IMR-90 (cell line): ENCODE measurements at regions not wholly inside any gene's neighbourhood (a gene's known extent, or its start where the extent isn't known, plus 50 kb on each side); places are given as distances from the start of the nearest gene placed in this dataset.

Experiments
- CHD1 ChIP-seq: IDR thresholded peaks from 2 replicates; pipeline ENCODE4 v1.6.1; 2012; ENCODE audit warnings: low read depth, low read length, improper control_type of control experiment
- FOS ChIP-seq: fragments of 150-350 bp; IDR thresholded peaks from 2 replicates; pipeline ENCODE4 v1.6.1; 2016; ENCODE audit warnings: low read depth, low read length
- MAZ ChIP-seq: IDR thresholded peaks from 2 replicates; pipeline ENCODE4 v1.6.1; 2012; ENCODE audit warnings: low read depth, mild to moderate bottlenecking, low read length, improper control_type of control experiment, moderate library complexity, borderline replicate concordance
- MXI1 ChIP-seq: IDR thresholded peaks from 2 replicates; pipeline ENCODE4 v1.6.1; 2012; ENCODE audit warnings: low read depth, mild to moderate bottlenecking, low read length, moderate library complexity, borderline replicate concordance
- POLR2A ChIP-seq: IDR thresholded peaks from 2 replicates; pipeline ENCODE4 v1.6.1; 2012; ENCODE audit warnings: mild to moderate bottlenecking, low read depth, low read length
- RCOR1 ChIP-seq: IDR thresholded peaks from 2 replicates; pipeline ENCODE4 v1.6.1; 2012; ENCODE audit warnings: mild to moderate bottlenecking, low read length, improper control_type of control experiment; ENCODE audit not compliant: insufficient replicate concordance
- RFX5 ChIP-seq: IDR thresholded peaks from 2 replicates; pipeline ENCODE4 v1.8.0; 2012; ENCODE audit warnings: low read depth, mild to moderate bottlenecking, low read length, moderate library complexity
- SMC3 ChIP-seq: fragments of 150-350 bp; IDR thresholded peaks from 2 replicates; pipeline ENCODE4 v1.6.1; 2016; ENCODE audit warnings: low read depth, mild to moderate bottlenecking, antibody characterized with exemption, low read length, moderate library complexity
- TF ChIP-seq, protein P1 (sequence below): conservative IDR thresholded peaks from 2 replicates; pipeline ENCODE4 v1.5.1; 2012; ENCODE audit warnings: mild to moderate bottlenecking, low read depth, low read length, improper control_type of control experiment
- TF ChIP-seq, protein P2 (sequence below): fragments of 150-350 bp; IDR thresholded peaks from 2 replicates; pipeline ENCODE4 v1.6.1; 2017; ENCODE audit warnings: mild to moderate bottlenecking, antibody characterized with exemption, low read length, low read depth
- TF ChIP-seq, protein P3 (sequence below): fragments of 150-350 bp; IDR thresholded peaks from 2 replicates; pipeline ENCODE4 v1.6.1; 2016; ENCODE audit warnings: low read depth, mild to moderate bottlenecking, low read length, moderate library complexity, borderline replicate concordance

DNA sequence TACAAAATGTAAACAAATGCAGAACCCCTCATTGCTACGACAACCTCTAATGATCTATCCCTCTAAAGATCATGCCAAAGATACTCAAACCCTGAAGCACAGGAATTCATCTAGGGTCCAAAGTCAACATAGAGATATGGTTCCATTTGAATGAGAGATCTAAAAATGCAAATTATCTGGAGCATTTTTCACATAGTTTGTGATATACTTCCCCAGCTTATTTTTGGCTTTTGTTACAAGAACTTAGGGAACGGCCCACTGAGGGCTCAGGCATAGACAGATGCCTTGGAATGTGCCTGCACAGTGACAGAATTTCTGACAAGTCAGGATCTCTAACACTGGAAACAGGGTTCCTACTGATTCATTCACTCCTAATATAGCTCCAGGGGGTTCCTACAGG is 258.9 kb upstream of the THBS1 start:
- TF ChIP-seq POLR2A: no peak
- TF ChIP-seq, protein P1, sequence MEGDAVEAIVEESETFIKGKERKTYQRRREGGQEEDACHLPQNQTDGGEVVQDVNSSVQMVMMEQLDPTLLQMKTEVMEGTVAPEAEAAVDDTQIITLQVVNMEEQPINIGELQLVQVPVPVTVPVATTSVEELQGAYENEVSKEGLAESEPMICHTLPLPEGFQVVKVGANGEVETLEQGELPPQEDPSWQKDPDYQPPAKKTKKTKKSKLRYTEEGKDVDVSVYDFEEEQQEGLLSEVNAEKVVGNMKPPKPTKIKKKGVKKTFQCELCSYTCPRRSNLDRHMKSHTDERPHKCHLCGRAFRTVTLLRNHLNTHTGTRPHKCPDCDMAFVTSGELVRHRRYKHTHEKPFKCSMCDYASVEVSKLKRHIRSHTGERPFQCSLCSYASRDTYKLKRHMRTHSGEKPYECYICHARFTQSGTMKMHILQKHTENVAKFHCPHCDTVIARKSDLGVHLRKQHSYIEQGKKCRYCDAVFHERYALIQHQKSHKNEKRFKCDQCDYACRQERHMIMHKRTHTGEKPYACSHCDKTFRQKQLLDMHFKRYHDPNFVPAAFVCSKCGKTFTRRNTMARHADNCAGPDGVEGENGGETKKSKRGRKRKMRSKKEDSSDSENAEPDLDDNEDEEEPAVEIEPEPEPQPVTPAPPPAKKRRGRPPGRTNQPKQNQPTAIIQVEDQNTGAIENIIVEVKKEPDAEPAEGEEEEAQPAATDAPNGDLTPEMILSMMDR: no peak
- no peak for TF ChIP-seq MXI1
- no peak for TF ChIP-seq RFX5
- TF ChIP-seq SMC3: no peak
- TF ChIP-seq, protein P2, sequence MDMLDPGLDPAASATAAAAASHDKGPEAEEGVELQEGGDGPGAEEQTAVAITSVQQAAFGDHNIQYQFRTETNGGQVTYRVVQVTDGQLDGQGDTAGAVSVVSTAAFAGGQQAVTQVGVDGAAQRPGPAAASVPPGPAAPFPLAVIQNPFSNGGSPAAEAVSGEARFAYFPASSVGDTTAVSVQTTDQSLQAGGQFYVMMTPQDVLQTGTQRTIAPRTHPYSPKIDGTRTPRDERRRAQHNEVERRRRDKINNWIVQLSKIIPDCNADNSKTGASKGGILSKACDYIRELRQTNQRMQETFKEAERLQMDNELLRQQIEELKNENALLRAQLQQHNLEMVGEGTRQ: no peak
- no peak for TF ChIP-seq MAZ
- TF ChIP-seq RCOR1: no peak
- no peak for TF ChIP-seq FOS
- no peak for TF ChIP-seq CHD1
- TF ChIP-seq, protein P3, sequence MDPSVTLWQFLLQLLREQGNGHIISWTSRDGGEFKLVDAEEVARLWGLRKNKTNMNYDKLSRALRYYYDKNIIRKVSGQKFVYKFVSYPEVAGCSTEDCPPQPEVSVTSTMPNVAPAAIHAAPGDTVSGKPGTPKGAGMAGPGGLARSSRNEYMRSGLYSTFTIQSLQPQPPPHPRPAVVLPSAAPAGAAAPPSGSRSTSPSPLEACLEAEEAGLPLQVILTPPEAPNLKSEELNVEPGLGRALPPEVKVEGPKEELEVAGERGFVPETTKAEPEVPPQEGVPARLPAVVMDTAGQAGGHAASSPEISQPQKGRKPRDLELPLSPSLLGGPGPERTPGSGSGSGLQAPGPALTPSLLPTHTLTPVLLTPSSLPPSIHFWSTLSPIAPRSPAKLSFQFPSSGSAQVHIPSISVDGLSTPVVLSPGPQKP: no peak
